Neural cell (in vitro differentiated cells): ENCODE measurements at regions not wholly inside any gene's neighbourhood (a gene's known extent, or its start where the extent isn't known, plus 50 kb on each side); places are given as distances from the start of the nearest gene placed in this dataset.

ENCODE experiments used
- H2AFZ ChIP-seq: fragments of 200-600, 300-800 bp; sonication (generic), shearing (Covaris generic); 2 replicates; pipeline ENCODE4 v1.6.0; 2014; ENCODE audit warnings: low read depth, mild to moderate bottlenecking, antibody characterized with exemption, low read length, moderate library complexity
- H3F3A ChIP-seq: fragments of 200-600 bp; shearing (Covaris generic); 2 replicates; pipeline ENCODE4 v1.6.1; 2016; ENCODE audit warnings: mild to moderate bottlenecking, moderate library complexity, mixed read lengths, antibody characterized with exemption, low read length; ENCODE audit not compliant: insufficient read depth, poor library complexity, severe bottlenecking
- H3K27ac ChIP-seq: fragments of 200-600, 300-800 bp; sonication (generic), shearing (Covaris generic); 2 replicates; pipeline ENCODE4 v1.5.1; 2014; ENCODE audit warnings: mild to moderate bottlenecking, low read length, moderate library complexity
- H3K27me3 ChIP-seq: fragments of 300-800, 200-600 bp; sonication (generic), shearing (Covaris generic); 2 replicates; pipeline ENCODE4 v1.6.0; 2014; ENCODE audit warnings: mild to moderate bottlenecking, low read depth, low read length, moderate library complexity; ENCODE audit not compliant: insufficient read depth
- H3K36me3 ChIP-seq: fragments of 300-800, 200-600 bp; sonication (generic), shearing (Covaris generic); 2 replicates; pipeline ENCODE4 v1.5.1; 2014; ENCODE audit warnings: mild to moderate bottlenecking, antibody characterized with exemption, low read length, moderate library complexity; ENCODE audit not compliant: insufficient read depth
- H3K4me2 ChIP-seq: fragments of 300-800, 200-600 bp; sonication (generic), shearing (Covaris generic); 2 replicates; pipeline ENCODE4 v1.6.0; 2014; ENCODE audit warnings: mild to moderate bottlenecking, low read length
- H3K4me3 ChIP-seq: fragments of 300-800, 200-600 bp; sonication (generic), shearing (Covaris generic); 2 replicates; pipeline ENCODE4 v1.5.1; 2014; ENCODE audit warnings: mild to moderate bottlenecking, low read length, moderate library complexity
- H3K79me2 ChIP-seq: fragments of 200-600 bp; shearing (Covaris generic); replicated peaks from 2 replicates; pipeline ENCODE4 v1.6.0; 2014; ENCODE audit warnings: mild to moderate bottlenecking, low read length, moderate library complexity; ENCODE audit not compliant: insufficient read depth
- H3K9ac ChIP-seq: fragments of 300-800, 200-600 bp; sonication (generic), shearing (Covaris generic); 2 replicates; pipeline ENCODE4 v1.6.1; 2016; ENCODE audit warnings: mild to moderate bottlenecking, low read length, mixed read lengths
- H3K9me2 ChIP-seq: fragments of 200-600 bp; shearing (Covaris generic); 2 replicates; pipeline ENCODE4 v1.6.1; 2016; ENCODE audit warnings: mild to moderate bottlenecking, low read length, mixed read lengths; ENCODE audit not compliant: insufficient read depth
- H3K9me3 ChIP-seq: fragments of 200-600, 300-800 bp; sonication (generic), shearing (Covaris generic); 2 replicates; pipeline ENCODE4 v1.6.1; 2016; ENCODE audit warnings: mild to moderate bottlenecking, mixed run types, low read length, moderate library complexity, mixed read lengths
- H4K20me1 ChIP-seq: fragments of 200-600 bp; shearing (Covaris generic); 2 replicates; pipeline ENCODE4 v1.6.1; 2016; ENCODE audit warnings: mild to moderate bottlenecking, mixed run types; ENCODE audit not compliant: insufficient read depth
- CTCF ChIP-seq: fragments of 450-650 bp; IDR thresholded peaks from 2 replicates; pipeline ENCODE4 v1.5.1; 2014; ENCODE audit warnings: antibody characterized with exemption, mild to moderate bottlenecking, moderate library complexity; ENCODE audit not compliant: poor library complexity, severe bottlenecking
- EP300 ChIP-seq: fragments of 450-650 bp; conservative IDR thresholded peaks from 2 replicates; pipeline ENCODE4 v1.6.1; 2014; ENCODE audit warnings: antibody characterized with exemption, mild to moderate bottlenecking, moderate library complexity; ENCODE audit not compliant: poor library complexity, severe bottlenecking
- EZH2 ChIP-seq: fragments of 200-600, 300-800 bp; shearing (Covaris generic), sonication (generic); IDR thresholded peaks from 2 replicates; pipeline ENCODE4 v1.6.1; 2014; ENCODE audit warnings: antibody characterized with exemption, low read length, borderline replicate concordance, mild to moderate bottlenecking; ENCODE audit not compliant: insufficient read depth, poor library complexity, severe bottlenecking
- MXI1 ChIP-seq: fragments of 450-650 bp; conservative IDR thresholded peaks from 2 replicates; pipeline ENCODE4 v1.6.1; 2014; ENCODE audit warnings: antibody characterized with exemption, mild to moderate bottlenecking; ENCODE audit not compliant: poor library complexity, severe bottlenecking
- POLR2AphosphoS5 ChIP-seq: IDR thresholded peaks from 2 replicates; pipeline ENCODE4 v1.6.1; 2012
- RAD21 ChIP-seq: fragments of 450-650 bp; conservative IDR thresholded peaks from 2 replicates; pipeline ENCODE4 v1.6.1; 2014; ENCODE audit warnings: antibody characterized with exemption, mild to moderate bottlenecking, moderate library complexity
- SMC3 ChIP-seq: fragments of 450-650 bp; conservative IDR thresholded peaks from 2 replicates; pipeline ENCODE4 v1.6.1; 2014; ENCODE audit warnings: antibody characterized with exemption, mild to moderate bottlenecking, moderate library complexity; ENCODE audit not compliant: poor library complexity
- TAF1 ChIP-seq: IDR thresholded peaks from 2 replicates; pipeline ENCODE4 v1.6.1; 2012; ENCODE audit warnings: low read depth
- TF ChIP-seq, protein P1 (sequence below): IDR thresholded peaks from 2 replicates; pipeline ENCODE4 v1.6.1; 2012; ENCODE audit warnings: borderline replicate concordance

DNA sequence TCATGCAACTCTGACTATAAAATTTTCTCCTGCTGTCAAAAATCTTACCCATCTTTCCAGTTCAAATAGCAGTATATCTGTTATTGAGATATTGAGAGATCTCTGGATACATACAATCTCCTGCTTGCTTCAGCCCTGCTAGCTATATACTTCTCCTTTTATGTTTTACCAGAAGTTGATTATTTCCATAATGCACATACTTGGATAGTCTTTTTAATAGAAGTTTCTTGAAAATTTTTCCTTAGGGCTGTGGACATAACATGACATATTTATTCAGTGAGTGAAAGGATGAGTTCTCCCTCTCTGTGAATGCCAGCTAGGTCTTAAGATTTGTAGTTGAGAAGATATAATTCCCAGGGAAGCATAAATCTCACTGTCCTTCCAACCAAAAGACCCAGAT lies 234.1 kb upstream of the NR3C2 start:
- no peak overlapping the region for H3K9ac ChIP-seq
- H3K36me3 ChIP-seq: no peaks in the 10 kb centered on the region
- H4K20me1 ChIP-seq: no peaks in the 10 kb centered on the region
- no peak overlapping the region for H3K27ac ChIP-seq
- no peaks in the 10 kb centered on the region for H3K9me3 ChIP-seq
- H3K9me2 ChIP-seq: no peaks in the 10 kb centered on the region
- H3F3A ChIP-seq: no peaks in the 10 kb centered on the region
- H3K4me2 ChIP-seq: no peak overlapping the region
- no peaks in the 10 kb centered on the region for H3K27me3 ChIP-seq
- H2AFZ ChIP-seq: no peak overlapping the region
- TF ChIP-seq EZH2 (no peak), CTCF (no peak), TAF1 (no peak), EP300 (no peak), MXI1 (no peak), RAD21 (no peak), POLR2AphosphoS5 (no peak), SMC3 (no peak)
- TF ChIP-seq, protein P1, sequence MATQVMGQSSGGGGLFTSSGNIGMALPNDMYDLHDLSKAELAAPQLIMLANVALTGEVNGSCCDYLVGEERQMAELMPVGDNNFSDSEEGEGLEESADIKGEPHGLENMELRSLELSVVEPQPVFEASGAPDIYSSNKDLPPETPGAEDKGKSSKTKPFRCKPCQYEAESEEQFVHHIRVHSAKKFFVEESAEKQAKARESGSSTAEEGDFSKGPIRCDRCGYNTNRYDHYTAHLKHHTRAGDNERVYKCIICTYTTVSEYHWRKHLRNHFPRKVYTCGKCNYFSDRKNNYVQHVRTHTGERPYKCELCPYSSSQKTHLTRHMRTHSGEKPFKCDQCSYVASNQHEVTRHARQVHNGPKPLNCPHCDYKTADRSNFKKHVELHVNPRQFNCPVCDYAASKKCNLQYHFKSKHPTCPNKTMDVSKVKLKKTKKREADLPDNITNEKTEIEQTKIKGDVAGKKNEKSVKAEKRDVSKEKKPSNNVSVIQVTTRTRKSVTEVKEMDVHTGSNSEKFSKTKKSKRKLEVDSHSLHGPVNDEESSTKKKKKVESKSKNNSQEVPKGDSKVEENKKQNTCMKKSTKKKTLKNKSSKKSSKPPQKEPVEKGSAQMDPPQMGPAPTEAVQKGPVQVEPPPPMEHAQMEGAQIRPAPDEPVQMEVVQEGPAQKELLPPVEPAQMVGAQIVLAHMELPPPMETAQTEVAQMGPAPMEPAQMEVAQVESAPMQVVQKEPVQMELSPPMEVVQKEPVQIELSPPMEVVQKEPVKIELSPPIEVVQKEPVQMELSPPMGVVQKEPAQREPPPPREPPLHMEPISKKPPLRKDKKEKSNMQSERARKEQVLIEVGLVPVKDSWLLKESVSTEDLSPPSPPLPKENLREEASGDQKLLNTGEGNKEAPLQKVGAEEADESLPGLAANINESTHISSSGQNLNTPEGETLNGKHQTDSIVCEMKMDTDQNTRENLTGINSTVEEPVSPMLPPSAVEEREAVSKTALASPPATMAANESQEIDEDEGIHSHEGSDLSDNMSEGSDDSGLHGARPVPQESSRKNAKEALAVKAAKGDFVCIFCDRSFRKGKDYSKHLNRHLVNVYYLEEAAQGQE: no peak
- no peaks in the 10 kb centered on the region for H3K79me2 ChIP-seq
- no peak overlapping the region for H3K4me3 ChIP-seq

GRCh38 chr4:148674876-148675275 lies 232.7 kb upstream of the NR3C2 start:
- H3K4me2 ChIP-seq: no peak overlapping the region
- H2AFZ ChIP-seq: no peak overlapping the region
- H3F3A ChIP-seq: no peaks in the 10 kb centered on the region
- H3K4me3 ChIP-seq: no peak overlapping the region
- TF ChIP-seq MXI1 (no peak), CTCF (no peak), EZH2 (no peak), EP300 (no peak), POLR2AphosphoS5 (no peak), SMC3 (no peak), RAD21 (no peak), TAF1 (no peak)
- TF ChIP-seq, protein P1: no peak
- no peaks in the 10 kb centered on the region for H3K9me2 ChIP-seq
- no peak overlapping the region for H3K9ac ChIP-seq
- no peaks in the 10 kb centered on the region for H4K20me1 ChIP-seq
- no peaks in the 10 kb centered on the region for H3K9me3 ChIP-seq
- H3K36me3 ChIP-seq: no peaks in the 10 kb centered on the region
- H3K27ac ChIP-seq: no peak overlapping the region
- H3K27me3 ChIP-seq: no peaks in the 10 kb centered on the region
- no peaks in the 10 kb centered on the region for H3K79me2 ChIP-seq
